ENCODE measurements at regions not wholly inside any gene's neighbourhood (a gene's known extent, or its start where the extent isn't known, plus 50 kb on each side); places are given as distances from the start of the nearest gene placed in this dataset.

- no peak for DNase-seq
These were observed 392.0 kb downstream of the PLPP3 start for GRCh38 chr1:56187405-56187804.

- peak; percentile 73 for DNase-seq
These were observed 393.9 kb downstream of the PLPP3 start for GRCh38 chr1:56185493-56185892.

GRCh38 chr1:56183151-56183550 is 396.2 kb downstream of the PLPP3 start:
- no peak for DNase-seq

GRCh38 chr1:56180520-56181190 is 398.7 kb downstream of the PLPP3 start:
- peak; percentile 25 for DNase-seq

GRCh38 chr1:56179543-56179942 is 399.8 kb downstream of the PLPP3 start:
- no peak for DNase-seq

- no peak for DNase-seq
These were observed 404.2 kb downstream of the PLPP3 start for GRCh38 chr1:56175211-56175610.

GRCh38 chr1:56174176-56174885 is 405.0 kb downstream of the PLPP3 start:
- peak; percentile 63 for DNase-seq

- peak; percentile 60 for DNase-seq
These were observed 405.6 kb downstream of the PLPP3 start for GRCh38 chr1:56173736-56174135.

GRCh38 chr1:56171670-56172069 is 407.7 kb downstream of the PLPP3 start:
- DNase-seq = no peak

- DNase-seq = no peak
These were observed 408.5 kb downstream of the PLPP3 start for GRCh38 chr1:56170784-56171320.

GRCh38 chr1:56169856-56170255 is 409.5 kb downstream of the PLPP3 start:
- DNase-seq = peak; percentile 62

- DNase-seq = no peak
These were observed 411.2 kb downstream of the PLPP3 start for GRCh38 chr1:56168176-56168575.

- DNase-seq = no peak
These were observed 411.8 kb downstream of the PLPP3 start for GRCh38 chr1:56167596-56167995.

- DNase-seq = no peak
These were observed 418.5 kb downstream of the PLPP3 start for GRCh38 chr1:56160773-56161315.

- no peak for DNase-seq
These were observed 422.1 kb downstream of the PLPP3 start for GRCh38 chr1:56156971-56157876.

- DNase-seq = no peak
These were observed 426.1 kb downstream of the PLPP3 start for GRCh38 chr1:56153276-56153675.

- DNase-seq = no peak
These were observed 426.7 kb downstream of the PLPP3 start for GRCh38 chr1:56152635-56153034.

- no peak for DNase-seq
These were observed 428.0 kb downstream of the PLPP3 start for GRCh38 chr1:56151402-56151801.

GRCh38 chr1:56150441-56151215 is 428.7 kb downstream of the PLPP3 start:
- DNase-seq = no peak

GRCh38 chr1:56149761-56150160 is 429.6 kb downstream of the PLPP3 start:
- DNase-seq = peak; percentile 54

GRCh38 chr1:56148326-56149193 is 430.8 kb downstream of the PLPP3 start:
- no peak for DNase-seq

Measured in fibroblast of skin of scalp (primary cell).